Medulla oblongata (tissue), 1 donor: ENCODE measurements at regions not wholly inside any gene's neighbourhood (a gene's known extent, or its start where the extent isn't known, plus 50 kb on each side); places are given as distances from the start of the nearest gene placed in this dataset.

Experiments
- DNase-seq: peaks from one replicate; pipeline ENCODE4 v3.0.0-alpha.2; 2015; ENCODE audit errors: extremely low spot score

DNA sequence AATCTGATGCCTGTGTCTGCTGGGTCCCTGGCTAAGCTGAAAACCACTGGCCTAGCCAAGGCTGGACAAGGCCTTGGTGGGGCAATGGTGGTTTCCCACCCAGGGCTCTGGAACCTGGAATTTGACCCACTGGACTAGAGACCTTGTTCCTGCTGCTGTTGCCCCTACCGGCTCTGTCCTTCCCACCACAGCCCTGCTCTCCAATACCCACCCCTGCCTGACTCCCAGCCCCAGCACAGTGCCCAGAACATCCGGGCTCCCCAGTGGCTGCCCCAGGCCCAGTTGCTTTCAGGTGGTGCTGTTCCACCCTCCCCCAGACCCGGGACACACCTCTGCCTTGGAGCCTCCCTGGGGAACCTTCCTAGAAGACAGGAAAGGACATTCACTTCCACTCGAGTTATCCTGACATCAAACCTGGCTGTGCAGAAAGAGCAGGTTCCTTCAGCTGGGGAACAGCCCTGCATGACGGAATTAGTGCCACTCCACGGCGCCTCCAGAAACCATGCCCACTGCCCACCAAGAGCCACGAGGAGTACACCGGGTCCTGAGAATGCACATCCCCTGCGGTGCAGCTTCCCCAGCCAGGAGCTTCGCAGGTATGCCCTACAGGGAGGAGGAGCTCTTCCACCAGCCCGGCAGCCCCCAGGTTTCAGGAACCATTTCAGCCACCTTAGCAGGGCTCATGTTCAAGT lies 152.8 kb downstream of the OAT start:
- no peak for DNase-seq

DNA sequence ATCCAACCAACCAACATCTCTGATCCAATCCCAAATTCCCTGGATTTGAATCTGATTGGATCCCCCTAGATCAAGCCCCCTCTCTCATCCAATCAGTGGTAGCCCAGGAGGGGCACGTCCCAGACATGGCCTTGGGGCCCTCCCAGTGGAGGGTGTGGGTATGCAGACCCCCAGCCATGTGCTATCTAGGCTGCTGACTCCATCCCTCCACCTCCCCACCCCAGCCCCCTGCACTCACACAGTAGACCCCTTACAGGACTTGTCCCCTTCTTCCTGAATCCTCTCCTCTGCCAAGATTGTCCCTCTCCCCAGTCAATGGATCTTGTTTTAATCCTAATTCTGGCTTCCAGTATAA lies 153.4 kb downstream of the OAT start:
- no peak for DNase-seq

DNA sequence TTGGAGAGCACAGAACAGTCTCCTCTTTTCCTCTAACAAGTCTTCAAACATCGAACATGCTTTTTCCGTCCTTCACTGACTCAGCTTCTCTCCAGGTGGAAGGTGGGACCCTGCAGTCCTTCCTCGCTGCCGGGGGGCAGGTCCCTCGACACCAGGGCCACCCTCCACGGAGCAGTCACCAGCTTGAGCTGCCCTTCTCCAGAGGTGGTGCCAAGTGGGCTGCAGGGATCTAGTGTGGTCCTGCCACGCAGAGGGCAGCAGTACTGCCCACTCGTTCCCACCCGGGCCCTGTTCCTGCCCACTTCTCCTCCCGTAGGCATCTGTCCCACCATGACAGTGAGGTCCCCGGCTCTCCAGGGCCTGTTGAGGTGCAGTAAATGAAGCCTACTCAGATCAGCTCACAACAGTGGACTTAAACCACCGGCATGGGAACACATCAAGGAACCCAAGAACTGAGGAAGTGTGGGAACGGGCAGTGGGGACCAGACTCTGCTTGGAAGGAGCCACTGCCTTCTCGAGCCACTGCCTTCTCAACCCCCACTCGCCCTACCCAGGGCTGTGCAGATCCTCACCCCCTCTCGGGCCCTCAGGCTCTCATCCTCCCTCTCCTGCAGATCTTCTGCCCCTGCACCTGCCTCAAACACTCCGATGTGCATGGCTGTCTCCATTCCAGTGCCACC lies 153.9 kb downstream of the OAT start:
- no peak for DNase-seq

DNA sequence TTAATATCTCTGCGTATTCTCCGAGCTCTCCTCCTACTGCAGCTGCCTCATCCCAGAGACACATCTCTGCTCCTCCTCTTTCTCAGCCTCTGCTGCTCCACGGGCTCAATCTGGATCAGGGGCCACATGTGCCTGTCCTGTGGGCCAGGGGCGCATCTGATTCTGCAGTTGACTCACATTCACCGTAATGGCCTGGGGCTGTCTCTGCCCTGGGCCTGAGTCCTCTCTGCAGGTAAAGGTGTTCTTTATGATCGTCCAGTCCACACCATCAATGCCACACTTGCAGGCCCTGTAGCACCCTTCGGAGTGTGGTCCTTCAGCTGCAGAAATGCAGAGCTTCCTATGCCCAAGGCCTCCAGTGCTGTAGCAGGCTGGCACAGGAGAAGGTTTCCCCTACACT lies 154.5 kb downstream of the OAT start:
- no peak for DNase-seq

DNA sequence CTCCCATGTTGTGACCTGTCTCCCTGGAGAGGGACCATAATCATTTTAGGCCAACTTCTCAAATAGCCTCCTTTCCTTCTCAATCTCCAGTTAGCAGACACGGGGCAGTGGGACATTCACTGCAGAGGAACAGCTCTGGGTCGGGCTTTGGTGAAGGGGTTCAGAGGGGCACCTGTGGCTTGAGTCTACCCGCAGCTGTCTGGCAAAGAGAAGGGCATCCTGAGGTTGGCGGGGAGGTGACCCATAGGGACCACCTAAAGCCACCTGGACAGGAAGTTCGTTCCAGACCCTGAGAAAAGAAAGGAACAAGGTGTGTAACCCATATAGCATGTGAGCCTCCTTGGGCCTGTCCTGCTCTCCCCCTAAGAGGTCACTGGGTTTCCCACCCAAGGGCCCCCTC lies 155.0 kb downstream of the OAT start:
- no peak for DNase-seq

DNA sequence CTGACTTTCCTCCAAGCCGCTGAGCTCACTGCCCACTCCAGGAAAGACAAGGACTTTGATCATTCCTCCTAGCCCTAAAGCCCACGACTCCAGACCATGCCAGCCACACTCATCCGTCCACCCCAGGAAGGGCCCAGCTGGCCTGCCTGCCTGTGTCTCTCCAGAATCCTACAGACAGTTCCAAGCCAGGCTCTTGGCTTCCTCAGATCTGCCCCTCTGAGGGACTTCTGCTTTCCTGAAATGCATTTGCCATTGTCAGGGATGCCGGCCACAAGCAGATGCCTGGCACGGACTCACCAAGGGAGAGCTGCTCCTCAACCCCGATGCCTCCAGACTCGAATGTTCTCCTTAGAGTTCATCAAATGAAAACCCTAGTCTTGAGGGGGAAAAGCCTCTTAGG lies 155.8 kb downstream of the OAT start:
- DNase-seq = no peak

DNA sequence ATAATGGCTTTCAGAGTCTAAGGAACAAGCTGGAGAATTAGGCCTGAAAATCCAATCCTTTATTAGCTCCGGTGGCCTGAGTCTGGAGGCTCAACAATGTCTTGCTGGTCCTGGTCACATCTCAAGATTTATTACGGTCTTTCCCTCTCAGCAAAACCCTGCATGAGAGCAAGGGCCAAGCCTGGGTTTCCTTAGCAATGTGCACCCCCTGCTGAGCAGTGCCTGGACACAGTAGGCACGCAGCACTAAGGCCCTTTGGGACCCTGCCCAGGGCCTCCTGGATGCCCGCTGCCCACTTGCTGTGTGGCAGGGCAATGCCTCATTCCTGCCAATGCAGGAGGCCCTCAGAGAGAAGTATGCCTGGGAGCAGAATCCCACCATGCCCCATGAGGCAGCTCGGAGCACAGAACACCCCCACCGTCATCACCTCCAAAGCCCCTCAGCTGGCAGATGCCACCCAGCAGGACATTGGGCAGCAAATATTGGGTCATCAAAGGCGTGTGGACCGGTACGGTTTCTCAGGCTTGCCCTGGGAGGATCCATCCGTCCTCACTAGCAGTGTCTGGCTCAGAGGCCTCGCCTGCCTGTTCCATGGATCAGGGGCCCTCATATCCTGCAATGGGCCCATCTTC lies 156.4 kb downstream of the OAT start:
- DNase-seq = peak; percentile 77

DNA sequence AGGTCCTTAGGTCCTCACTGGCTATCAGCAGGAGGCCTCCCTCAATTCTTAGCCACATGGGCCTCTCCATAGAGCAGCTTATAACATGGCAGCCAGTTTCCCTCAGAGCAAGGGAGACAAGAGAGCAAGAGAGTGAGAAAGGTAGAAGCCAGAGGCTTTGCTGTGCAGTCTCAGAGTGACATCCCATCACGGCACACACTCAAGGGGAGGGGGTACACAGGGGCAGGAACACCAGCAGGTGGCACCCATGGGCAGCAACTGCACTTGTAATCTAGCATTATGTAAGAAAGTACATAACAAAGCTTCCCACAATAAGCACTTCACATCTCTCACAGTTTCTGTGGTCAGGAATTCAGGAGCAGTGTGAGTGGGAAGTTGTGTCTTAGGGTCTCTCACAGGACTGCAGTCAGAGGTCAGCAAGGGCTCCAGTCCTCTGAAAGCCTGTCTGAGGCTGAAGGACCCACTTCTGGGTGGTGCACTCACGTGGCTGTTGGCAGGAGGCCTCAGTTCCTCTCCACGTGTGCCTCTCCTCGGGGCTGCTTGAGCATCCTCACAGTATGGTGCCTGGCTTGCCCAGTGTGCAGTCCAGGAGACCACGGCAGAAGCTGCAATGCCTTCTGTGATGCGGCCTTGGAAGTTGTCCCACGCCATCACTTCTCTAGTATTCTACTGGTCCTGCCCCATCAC lies 159.4 kb downstream of the OAT start:
- no peak for DNase-seq

DNA sequence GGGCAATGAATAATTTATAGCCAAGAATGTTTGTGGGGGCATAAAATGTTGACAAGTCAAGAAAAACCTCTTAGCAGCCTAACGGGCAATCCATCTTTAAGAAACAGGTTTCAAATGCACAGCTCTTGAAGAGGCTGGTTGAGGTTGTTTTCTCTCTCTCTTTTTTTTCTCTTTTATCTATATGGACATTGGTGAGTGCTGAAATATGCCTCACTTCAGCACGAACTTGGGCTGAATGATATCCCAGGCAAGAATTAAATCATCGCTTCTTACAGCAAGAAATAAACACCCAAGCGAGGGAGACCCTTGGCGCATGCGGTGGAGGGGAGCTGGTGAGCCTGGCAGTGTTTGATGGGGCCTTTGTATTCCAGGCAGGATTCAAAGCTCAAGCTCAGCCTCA lies 160.9 kb downstream of the OAT start:
- no peak for DNase-seq

DNA sequence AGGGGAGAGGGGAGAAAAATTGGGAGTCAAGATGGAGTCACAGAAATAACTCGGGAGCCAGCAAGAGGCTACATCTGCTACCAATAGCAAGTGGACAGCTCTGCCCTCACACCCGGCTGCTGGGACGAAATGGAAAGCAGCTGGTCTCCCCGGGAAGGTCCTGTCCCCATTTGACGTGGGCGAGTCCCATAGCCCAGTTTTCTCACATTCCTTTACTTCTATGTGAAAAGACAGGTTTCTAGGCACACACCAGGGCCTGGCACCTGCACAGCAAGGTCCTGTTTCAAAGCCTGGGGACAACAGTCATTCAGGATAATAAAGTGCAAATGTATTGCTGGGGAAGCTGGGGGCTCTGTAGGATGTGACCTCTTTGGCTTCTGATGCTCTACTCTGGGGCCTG lies 162.6 kb downstream of the OAT start:
- DNase-seq = no peak

DNA sequence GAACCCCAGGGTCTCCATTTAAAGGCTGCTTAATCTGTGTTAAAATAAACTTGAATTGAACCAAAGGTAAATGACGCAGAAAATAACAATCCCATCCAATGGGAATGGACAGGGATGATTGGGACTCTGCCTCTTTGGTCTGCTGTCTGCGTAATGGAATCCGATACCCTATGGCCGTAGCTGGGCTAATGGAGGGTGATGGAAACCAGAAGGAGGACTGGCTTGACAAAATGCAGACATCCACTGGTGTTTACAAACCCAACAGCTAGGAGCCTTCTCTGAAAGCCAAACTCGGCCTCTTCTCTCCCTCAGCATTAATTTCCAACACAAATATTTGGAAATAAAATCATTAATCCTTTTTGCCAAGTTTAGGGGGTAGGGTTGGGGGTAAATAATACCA lies 162.2 kb upstream of the CHST15 start:
- DNase-seq = no peak

DNA sequence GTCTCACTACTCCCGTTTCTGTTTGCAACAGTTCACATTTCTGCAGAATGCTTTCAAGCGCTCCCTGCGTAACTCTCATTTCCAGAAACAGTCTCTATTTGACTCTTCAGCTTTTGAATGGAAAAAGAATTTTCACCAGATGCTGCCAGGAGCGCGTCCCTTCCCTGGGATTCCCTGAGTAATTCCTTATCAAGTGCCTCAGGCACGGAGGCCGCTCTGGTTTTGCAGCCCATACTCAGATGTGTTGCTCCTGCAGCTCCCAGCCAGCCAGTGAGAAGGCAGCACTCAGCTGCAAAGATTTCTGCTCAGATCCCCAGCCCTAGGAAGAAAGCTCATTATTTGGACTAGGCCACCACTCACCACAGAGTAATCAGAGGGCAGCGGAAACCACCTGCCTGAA lies 161.1 kb upstream of the CHST15 start:
- DNase-seq = no peak

DNA sequence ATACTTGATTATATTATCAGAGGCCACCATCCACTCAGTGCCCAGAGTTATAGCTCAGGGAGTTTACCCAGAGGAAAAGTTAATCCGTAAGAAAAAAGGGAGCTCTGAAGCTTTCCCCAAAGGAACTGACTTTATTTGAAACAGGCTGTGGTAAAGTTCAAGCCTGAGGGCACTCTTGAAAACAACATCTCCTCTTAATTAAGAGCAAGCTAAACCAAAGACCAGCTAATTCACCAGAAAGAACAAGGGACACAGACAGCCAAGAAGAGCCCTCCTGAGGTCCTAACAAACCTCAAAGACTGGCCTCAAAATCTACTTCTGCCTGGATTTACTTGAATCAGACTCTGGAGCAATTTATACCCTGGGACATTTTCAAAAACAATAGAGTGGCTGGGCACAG lies 159.6 kb upstream of the CHST15 start:
- no peak for DNase-seq

DNA sequence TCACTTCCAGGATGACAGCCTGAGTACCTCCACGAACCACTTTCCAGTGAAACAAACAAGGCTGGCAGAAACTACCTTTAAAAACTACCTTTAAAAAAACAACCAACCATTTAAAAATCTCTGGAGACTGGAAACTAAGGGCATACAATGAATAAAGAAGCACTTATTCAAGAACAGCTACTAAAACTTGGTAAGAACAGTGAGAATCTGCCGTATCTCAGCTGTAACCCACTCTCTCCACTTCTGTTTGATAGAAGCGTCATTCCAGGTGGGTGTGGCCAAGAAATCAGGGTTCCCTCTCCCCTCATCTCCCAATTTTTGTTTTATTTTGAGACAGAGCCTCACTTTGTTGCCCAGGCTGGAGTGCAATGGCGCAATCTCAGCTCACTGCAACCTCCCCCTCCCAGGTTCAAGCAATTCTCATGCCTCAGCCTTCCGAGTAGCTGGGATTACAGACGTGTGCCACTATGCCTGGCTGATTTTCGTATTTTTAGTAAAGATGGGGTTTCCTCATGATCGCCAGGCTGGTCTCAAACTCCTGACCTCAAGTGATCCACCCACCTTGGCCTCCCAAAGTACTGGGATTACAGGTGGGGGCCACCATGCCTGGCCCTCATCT lies 158.8 kb upstream of the CHST15 start:
- peak; percentile 6 for DNase-seq

DNA sequence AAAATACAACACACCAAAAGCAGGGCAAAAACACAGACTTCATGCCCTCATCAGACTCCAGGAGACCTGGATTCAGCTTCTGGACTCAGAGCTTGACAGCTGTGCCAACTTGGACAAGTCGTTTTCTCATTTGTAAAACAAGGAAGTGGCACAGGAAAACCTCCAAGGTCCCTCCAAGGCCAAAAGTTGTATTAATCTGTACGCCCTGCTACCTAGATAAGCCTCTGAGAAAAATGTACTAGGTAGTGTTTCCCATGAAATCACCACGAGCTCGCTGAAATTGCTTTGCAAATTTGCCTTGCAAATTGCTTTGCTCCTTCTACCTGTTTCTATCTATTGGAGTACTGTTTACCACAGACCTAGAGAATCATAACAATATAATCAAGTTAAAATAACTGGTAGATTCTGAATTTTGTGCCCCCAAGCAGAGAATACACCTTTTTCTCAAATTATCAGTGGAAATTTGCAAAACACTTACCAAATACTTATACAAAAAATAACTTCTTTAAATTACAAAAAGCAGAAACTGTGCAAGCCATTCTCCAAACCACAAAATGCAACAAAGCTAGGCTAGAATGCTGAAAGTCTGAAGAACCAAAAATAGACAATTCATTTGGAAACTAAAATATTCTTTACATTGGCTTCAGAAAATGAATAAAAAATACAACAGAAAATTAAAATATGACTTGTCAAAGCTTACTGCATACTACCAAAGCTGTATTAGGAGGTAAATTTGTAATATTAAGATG lies 158.1 kb upstream of the CHST15 start:
- DNase-seq = peak; percentile 28

DNA sequence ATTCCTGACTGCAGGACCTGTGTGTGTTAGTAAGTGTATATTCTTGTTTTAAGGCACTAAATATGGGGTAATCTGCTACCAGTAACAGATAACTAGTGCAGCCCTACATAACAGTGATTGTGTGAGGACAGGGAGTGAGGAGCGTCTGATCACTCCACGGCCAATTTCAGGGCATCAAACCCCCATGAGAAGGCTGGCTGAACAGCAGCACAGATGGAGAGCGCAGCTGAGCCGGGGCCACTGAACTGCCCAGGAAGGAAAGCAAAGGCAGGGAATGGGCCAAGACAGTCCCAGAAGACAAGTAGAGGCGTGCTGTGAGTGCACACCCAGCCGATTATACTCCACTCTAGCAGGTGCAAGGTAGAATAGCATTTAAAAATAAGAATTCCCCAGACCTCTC lies 157.1 kb upstream of the CHST15 start:
- DNase-seq = no peak

DNA sequence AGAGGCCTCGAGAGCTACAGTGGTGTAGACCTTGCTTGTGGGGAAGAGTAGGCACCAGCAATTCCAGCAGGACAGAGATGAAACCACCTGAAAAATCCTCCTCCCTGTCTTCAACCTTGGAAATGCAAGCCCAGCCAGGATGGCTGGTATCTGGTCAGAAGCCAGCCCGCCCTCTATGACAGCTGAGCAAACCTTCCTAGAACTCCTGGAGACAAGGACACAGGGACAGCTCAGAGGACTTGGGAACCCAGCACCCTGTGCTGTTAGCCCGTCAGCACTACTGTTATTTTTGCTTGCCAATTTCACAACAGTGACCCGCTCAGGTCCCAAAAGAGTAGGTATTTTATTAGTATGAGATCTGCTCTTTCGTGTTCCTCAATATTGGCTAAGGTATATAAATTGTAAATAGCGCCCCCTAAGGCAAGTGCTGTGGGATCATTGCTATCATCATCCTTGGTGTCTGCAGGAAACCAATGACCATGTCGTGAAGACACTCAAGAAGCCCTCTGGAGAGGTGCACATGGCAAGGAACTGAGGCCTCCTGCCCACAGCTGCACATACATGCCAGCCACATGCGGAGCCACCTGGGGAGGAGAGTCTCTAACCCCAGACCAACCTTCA lies 156.5 kb upstream of the CHST15 start:
- DNase-seq = no peak

DNA sequence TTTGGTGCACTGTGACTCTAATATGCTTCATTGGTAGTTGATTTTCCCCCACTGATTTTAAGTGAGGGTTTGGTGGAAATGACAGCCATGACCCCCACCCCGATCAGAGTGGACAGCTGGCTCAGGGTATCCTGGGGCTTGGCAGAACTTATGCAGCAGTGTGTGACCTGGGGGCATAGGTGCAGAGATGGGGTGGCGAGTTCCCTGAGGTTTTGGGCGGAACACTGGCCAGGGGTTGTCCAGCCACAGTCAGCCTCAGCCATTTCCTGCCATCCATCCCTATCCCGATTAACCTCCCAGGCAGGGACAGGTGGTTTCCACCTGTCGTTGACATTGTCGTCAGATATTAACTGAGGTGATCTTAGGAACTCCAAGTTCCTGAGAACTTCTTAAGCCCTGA lies 155.8 kb upstream of the CHST15 start:
- DNase-seq = no peak

DNA sequence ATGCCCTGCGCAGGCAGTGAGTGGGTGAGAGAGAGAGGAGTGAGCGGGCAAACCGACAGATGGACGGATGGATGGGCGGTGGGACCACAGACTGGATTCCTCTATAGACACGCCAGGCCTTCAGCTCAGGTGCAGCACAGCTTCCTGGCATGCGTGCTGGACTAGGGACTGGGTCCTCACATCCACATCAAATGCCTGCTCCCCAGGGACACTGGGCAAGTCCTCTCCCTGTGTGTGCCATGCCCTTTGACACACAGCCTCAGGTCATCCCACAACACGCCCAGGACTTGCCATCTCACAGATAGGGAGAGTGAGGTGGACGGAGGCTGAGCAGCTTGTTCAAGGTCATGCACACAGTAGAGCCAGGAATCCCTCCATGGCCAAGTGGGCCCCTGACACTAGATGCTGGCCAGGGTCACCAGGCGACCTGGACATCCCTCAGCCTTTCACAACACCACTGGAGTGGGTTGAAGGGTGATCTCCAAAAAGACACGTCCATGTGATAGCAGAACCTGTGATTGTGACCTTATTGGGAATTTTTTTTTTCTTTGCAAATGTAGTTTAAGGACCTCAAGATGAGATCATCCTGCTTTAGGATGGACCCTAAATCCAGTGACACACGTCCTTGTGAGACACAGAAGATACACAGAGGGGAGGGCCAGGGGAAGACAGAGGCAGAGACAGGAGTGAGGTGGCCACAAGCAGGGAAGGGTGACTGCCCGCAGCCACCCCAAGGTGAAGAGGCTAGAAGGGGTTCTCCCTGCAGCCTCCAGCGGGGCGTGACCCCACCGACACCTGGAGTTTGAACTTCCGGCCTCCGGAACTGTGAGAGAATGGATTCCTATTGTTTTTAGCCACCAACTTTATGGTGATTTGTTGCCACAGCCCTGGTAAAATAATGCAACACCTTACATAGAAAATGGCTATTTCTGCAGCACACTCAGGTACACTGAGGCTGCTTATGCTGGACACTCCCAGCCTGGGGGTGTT lies 155.0 kb upstream of the CHST15 start:
- DNase-seq = no peak
